CD4-positive, alpha-beta T cell treated with Interleukin-1 beta for 1 hour (primary cell): ENCODE measurements at regions not wholly inside any gene's neighbourhood (a gene's known extent, or its start where the extent isn't known, plus 50 kb on each side); places are given as distances from the start of the nearest gene placed in this dataset.
"Not testable (repeated sequence)": the region's sequence is repeated elsewhere in the genome, so short reads cannot be mapped to it uniquely, and the experiment has no call there.

ENCODE experiments used
- DNase-seq, 2 donors: peaks; one replicate each; pipeline ENCODE4 v3.0.0-alpha.2; 2020 to 2022

DNA sequence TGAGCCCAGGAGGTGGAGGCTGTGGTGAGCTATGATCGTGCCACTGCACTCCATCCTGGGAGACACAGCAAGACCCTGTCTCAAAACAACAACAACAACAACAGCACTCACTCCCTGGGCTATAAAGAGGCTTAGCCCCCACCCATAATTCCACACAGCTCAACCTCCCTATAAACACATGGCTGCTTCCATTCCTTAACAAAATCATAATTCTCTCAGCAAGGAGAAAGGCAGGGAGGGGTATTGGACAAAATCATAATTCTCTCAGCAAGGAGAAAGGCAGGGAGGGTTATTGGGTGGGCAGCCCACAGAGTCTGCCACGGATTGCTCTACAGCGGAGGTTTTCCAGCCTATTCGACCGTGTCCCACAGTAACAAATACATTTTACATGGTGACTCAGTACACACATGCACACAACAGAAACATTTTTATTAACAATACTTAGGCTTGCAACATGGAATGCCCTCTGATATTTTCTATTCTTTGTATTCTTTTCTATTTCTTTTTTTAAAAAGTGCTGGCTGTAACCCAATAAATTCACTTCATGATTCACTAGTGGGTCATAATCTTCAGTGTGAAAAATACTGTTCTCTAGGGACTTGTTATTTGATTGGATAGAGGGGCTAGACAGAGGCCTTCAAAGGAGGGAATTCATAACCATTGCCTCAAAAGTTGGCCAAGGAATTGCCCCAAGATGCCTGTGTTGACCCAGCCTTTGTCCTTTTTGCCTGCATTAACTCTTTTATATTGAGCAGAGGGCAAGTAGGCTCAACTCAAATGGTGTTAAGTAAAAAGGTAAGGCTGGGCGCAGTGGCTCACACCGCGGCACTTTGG is 50.6 kb upstream of the ZMYND8 start:
- no peak for DNase-seq

DNA sequence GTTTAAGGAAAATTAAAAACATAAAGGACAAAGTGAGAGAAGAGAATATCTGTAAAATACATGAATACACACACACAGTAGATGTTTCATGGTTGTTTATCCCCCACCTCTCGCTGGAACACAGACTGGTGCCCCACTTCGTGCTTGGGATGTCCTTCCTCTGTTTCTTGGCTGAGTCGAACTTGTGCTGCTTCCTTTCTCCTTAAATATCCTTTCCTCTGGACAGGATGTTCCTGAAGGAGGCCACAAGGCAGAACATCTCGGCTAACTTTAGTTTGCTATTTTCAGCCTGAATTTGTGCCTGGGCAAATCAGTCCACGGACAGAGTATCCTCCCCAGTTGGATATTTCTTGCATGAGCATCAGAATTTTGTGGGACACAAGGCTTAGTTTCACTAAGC is 54.7 kb upstream of the ZMYND8 start:
- no peak for DNase-seq

DNA sequence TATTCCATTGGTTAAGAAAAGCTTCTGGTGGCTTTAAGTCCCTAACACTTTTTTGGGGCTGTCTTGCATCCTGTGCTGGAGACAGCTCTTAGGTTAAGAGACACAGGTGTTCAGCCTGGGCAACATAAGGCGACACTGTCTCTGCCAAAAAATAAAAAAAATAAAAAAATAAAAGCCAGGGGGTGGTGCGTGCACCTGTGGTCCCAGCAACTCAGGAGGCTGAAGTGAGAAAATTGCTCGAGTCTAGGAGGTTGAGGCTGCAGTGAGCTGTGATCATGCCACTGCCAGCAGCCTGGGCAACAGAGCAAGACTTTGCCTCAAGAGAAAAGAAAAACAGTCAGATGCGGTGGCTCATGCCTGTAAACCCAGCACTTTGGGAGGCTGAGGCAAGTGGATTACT is 55.6 kb upstream of the ZMYND8 start:
- DNase-seq: peak in 1 of 2 donors; percentile 62

DNA sequence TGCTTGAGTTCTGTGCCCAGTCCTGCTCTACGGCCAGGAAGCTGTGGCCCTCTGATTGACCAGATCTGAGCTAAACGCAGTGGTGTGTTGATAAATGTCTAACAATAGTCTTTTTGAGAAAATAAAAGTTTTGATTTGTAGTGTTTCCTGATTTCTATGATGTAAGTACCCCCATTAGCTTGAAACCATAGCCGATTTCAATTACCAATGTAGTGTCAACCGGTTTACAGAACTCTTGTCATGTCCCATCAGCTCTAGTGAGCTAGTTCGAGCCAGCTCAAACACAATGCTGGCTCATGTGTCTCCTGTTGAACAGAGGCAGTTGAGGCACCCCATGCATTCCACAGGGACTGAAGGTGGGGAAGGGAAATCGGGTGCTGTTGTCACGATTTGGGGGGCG is 56.7 kb upstream of the ZMYND8 start:
- no peak for DNase-seq

DNA sequence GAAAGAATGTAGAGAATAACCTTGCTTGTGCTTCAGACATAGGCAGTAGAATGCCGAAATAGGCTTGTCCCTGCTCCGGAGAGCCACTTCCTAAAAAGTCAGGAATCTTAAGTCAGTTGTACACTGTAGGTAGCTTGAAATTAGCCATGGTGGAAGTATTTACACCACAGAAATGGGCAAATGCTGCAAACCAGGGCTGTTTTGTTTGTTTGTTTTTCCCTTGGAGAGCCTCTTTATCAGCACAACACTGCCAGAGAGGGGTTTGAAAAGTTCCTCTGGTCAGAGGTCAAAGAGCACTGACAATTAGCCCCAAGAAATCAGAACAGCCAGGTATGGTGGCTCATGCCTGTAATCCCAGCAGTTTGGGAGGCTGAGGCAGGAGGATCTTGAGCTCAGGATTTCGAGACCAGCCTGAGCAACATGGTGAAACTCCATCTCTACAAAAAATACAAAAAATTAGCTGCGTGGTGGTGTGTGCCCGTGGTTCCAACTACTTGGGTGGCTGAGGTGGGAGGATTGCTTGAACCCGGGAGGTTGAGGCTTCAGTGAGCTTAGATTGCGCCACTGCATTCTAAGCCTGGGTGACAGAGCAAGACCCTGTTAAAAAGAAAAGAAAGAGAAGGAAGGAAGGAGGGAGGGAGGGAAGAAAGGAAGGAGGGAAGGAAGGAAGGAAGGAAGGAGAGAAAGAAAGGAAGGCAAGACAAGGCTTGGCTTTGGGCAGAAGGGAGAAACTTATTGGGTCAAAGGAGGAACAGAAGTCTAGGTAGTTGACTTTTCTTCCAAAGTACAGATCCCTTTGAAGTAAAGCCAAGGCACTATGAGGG is 61.0 kb upstream of the ZMYND8 start:
- DNase-seq: no peak

DNA sequence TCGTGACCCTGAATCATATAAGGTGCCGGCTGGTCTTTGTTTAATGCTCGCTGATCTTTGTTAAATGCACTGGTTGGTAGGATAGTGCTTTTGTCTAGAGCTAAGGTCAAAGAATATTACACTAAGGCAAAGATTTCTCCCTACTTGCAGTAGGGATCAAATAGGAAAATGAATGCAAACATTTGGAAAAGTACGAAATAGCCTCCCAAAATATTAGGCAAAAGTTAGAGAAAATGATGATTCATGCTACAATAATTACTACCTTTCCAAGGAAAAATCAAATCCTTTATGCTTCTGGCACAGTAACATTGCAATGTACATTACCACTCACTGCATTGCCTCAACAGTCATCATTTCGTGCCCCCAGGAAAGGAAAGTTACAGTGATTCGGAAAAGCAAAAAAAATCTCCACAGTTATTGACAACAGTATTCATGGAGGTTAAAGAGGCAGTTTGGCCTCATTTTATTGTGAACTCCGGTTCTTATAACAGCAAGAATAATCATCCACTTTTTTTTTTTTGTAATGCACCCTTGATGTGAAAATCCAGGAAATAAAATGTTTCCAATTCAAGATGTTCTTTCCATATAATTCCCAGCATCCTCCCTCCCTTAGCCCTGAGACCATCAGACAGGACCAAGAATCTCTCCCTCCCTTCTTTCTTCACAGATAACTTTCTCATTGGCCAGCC is 61.7 kb upstream of the ZMYND8 start:
- no peak for DNase-seq

DNA sequence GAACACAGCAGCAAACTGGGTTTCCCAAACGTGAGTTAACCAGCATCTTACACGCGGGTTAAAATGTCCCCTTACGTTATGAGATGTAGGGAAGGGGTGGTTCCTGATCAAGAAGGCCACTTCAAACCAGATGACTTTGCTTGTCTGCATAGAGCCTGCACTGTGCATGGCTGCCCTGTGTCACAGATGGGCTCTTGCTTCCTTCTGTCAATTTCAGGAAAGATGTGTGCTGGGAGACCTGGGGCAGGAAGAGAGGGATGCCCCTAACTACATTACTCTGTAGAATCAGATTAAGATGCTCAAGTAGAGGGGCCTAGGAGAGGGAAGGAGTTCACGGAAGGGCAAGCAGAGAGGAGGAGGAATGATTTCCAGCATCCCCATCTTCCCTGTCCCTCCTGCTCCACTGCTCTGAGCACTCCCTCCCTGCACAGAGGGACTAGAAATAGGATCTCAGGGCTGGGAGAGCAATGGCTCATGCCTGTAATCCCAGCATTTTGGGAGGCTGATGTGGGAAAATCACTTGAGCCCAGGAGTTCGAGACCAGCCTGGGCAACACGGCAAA is 63.5 kb upstream of the ZMYND8 start:
- no peak for DNase-seq

DNA sequence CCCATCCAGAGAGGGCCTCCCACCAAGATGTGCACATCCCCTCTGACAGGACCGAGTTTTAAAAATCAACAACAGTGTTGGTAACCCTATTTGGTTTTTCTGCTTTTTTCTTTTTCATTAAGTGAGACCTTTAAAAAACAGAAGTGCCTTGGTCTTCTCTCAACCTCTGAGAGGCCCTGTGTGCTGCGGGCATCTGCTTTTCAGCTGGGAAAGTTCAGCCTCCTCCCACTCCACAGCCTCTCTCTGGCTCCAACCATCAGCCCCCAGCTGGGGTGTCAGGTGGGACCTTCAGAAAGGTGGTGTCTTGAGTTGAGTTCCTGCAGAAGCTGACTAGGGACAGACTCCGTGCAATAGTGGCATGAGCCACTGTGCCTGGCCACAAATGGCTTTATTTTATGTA is 64.6 kb upstream of the ZMYND8 start:
- DNase-seq: no peak

DNA sequence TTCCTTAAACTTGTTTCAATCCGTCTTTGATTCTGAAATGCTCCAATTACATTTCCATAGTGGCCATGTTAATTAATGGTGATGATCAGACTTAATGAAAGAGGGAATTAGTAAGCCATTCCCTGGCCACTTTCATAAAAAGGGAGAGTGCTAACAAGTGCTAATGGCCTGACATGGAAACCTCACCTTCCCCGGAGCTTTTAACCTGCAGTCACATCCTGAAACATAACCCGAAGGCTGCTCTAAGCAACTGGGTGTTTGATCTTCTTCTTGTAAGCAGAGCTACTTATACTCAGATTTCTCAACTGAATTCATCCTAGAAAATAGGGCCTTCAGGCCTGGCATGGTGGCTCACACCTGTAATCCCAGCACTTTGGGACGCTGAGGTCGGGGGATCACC is 67.1 kb upstream of the ZMYND8 start:
- DNase-seq: no peak

DNA sequence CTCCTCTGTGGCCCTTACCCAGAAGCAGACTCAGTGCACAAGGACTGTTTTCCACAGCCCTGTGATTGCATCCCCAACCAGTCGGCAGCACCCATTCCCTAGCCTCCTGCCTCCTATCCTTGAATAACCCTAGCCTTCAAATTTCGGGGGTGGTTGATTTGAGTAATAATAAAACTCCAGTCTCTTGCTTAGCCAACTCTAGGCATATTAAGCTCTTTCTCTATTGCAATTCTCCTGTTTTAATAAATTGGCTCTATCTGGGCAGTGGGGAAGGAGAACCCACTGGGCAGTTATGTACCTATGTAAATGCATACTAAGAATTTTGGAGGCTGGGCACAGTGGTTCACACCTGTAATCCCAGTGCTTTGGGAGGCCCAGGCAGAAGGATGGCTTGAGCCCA is 70.6 kb upstream of the ZMYND8 start:
- DNase-seq: no peak

DNA sequence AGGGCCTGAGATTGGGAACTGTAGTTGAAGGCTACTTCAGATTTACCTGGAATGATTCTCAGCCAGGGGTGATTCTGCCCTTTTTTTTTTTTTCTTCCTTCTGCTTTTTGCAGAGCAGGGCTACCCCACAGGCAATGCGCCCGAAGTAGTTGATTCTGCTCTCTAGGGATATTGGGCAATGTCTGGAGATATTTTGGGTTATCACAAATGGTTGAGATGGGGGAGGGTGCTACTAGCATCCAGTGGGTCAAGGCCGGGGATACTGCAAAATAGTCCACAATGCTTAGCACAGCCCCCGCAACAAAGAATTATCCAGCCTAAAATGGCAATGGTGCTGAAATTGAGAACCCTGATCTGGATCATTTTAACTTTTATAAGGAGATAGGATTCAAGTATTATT is 71.2 kb upstream of the ZMYND8 start:
- DNase-seq: no peak

DNA sequence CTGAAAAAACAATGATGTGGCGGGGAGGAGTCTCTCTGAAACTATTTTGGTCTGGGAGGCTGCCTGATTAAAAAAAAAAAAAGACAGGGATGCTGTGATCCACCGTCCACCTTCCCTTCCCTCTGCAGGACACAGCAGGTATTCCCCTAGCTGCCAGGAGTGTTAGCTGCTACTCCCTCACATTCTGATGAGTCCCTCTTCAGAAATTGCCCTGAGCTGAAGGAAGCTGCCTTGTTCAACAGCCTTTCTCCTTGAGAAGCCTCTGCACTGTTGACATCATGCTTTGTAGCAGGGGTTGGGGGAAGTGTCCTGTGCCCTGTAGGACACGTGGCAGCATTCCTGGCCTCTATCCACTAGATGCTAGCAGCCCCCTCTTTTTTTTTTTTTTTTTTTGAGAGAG is 71.7 kb upstream of the ZMYND8 start:
- no peak for DNase-seq

DNA sequence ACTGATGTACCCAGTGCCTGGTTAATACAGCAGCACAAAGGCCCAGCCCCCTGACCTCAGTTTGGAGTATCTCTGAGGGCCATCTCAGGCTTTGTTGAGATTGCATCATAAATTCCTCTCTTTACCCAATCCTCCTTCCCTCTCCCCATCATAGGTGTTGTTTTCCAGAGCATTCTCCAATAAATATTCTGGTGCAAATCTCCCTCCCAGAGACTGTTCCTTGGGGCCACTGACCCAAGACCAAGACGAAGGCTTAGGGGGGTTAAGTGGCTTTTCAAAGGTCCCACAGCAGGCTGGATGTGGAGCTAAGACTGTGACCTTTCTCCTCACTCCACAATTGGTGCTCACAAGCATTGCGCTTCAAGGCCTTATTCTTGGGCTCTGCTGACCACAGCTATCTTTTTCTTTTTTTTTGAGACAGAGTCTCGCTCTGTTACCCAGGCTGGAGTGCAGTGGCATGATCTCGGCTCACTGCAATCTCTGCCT is 72.4 kb upstream of the ZMYND8 start:
- no peak for DNase-seq

DNA sequence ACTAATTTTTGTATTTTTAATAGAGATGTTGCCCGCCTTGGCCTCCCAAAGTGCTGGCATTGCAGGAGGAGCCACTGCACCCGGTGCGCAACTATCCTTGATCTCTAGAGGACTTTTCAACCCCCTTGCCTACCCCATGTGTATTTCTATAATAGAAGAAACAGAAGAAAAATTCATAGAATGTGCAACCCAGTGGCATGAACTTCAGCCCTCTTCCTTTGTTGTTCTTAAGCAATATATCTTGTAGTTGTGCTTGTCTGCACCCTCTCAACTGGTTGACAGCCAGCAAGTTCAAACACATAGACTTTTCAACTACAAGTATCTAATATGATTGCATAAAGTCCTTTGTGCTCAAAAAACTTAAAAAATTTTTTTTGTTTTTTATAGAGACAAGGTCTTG is 72.3 kb upstream of the NCOA3 start:
- DNase-seq: no peak

DNA sequence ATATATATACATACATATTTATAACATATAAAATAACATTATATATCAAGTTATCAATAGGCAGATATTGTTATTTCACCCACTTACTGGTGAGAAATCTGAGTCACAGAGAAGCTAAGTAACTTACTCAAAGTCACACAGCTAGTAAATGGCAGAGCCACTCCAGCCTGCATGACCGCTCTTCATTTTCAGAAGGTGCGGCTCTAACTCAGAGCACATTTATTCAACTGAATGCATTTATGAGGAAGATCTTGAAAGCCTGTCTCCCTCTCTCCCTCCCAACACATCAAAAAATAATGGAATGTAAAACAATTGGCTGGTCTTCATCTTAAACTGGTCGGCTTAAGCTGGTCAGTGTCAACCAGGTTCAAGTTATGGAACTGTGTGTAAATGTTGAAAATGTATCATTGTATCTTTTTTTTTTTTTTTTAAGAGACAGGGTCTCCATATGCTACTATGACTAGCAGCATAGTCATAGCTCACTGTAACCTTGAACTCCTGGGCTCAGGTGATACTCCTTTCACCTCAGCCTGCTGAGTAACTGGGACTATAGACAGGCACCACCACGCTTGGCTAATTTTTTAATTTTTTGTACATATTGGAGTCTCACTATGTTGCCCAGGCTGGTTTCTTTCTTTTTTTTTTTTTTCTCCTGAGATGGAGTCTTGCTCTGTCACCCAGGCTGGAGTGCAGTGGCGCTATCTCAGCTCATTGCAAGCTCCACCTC is 70.7 kb upstream of the NCOA3 start:
- DNase-seq: no peak

DNA sequence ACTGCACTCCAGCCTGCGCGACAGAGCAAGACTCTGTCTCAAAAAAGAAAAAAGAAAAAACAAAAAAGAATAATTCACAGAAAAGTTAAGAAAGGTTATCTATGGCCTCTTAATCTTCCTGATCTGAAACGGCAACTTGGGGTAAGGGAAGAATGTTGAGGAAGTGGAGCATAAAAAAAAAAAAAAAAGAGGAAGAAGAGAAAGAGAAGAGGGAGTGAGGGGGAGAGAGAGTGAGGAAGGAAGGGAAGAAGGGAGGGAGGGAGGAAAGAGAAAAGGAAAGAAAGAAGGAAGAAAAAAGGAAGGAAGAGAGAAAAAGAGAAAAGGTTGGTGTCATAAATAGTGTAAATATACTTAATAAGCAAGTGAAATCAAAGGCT is 68.9 kb upstream of the NCOA3 start:
- no peak for DNase-seq

DNA sequence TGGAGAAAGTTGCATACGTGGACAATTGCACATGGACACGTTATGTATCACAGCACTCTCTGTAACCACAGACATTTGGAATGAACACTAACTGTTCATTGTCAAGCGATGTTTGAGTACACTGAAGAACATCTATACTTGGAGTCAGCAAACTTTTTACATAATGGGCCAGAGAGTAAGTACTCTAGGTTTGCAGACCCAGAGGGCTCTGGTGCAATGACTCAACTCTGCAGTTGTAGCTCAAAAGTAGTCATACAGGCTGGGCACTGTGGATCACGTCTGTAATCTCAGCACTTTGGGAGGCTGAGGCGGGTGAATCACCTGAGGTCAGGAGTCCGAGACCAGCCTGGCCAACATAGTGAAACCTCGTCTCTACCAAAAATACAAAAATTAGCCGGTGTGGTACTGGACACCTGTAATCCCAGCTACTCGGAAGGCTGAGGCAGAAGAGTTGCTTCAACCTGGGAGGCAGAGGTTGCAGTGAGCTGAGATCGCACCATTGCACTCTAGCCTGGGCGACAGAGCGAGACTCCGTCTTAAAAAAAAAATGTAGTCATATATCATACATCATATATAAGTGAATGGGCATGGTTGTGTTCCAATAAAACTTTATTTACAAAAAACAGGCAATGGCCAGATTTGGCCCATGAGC is 67.4 kb upstream of the NCOA3 start:
- DNase-seq: not testable (repeated sequence)

DNA sequence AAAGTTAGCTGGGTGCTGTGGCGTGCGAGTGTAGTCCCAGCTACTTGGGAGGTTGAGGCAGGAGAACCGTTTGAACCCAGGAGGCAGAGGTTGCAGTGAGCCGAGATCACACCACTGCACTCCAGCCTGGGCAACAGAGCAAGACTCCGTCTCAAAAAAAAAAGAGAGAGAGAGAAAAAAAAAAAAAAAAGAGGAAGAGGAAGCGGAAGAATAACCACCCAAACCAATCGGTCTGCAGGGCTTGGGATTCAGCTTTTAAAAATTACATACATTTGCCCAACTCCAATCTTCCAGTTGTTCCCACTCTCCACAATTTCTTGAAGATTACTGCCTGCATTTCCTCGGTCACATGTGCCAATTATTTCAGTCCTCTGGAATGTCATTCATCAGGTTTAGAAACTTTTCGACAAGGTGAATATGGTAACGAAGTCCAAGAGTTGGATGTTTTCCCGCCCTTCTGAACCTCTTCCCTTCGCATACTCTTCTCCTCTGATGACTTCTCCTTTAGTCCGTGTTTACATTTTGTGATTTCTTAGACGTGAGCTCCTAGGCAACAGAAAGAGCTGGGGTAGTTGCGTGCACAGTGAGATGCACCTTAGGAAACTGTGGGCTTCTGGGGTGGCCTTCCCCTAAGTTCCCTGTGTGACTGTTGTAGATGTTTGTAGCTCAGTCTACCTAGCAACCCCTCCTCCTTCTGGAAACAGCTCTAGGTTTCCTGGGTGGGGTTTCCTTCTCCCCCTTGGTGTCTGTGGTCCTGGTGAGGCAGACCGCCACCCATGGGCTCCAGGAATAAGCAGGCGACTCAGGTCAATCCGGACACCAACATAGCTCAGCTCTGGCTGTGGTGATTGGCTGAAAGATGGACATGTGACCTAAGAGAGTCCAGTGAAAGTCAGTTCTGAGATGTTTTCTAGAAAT is 63.0 kb upstream of the NCOA3 start:
- DNase-seq: peak; percentile 31 to 72

DNA sequence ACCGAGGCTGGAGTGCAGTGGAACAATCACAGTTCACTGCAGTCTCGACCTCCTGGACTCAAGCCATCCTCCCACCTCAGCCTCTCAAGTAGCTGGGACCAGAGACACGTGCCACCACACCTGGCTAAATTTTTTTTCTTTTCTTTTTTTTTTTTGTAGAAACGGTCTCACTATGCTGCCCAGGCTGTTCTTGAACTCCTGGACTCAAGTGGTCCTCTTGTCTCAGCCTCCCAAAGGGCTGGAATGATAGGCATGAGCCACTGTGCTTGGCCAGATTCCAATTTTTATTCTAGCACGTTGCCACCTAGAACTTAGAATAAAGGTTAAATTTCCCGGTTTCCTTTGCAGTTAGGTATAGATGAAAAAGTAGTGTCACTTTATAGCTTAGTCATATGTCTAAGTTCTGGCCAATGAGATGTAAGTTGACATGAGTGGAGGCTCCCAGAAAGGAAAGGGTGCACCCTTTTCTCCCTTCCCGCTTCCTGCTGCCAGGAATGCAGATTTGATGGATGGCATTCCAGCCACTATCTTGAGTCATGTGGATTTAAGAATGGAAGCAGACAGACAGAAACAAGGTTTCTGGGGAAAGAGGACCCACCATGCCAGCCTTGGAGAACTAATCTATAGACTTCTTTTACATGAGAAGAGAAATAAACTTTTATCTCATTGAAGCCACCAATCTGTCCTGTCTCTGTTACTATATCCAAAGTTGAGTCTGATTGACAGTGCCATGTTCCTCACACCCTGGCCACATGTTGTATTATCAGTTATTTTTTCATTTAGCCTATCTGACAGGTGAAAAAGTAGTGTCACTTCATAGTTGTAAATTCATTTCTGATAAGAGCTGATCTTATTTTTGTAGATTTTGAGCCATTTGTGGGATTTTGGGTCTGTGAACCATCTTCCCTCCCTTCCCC is 60.6 kb upstream of the NCOA3 start:
- DNase-seq: no peak

DNA sequence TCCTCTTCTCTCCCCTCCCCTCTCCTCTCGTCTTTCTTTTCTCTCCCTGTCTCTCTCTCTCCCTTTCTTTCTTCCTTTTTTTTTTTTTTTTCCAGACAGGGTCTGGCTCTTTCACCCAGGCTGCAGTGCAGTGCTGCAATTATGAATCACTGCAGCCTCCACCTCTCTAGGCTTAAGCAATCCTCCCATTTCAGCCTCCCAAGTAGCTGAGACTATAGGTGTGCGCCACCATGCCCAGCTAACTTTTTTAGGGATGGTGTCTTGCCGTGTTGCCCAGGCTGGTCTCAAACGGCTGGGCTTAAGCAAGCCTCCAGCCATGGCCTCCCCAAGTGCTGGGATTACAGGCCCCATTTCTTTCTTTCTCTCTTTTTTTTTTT is 59.9 kb upstream of the NCOA3 start:
- DNase-seq: no peak
